WTC11 (cell line): ENCODE measurements at regions not wholly inside any gene's neighbourhood (a gene's known extent, or its start where the extent isn't known, plus 50 kb on each side); places are given as distances from the start of the nearest gene placed in this dataset.

Experiments used
- ATAC-seq: fragments of 200-7000 bp; cut with Tn5 transposase; 2 replicates; pipeline ENCODE4 v1.10.0; 2021; ENCODE audit warnings: mild to moderate bottlenecking, moderate library complexity
- CTCF ChIA-PET: fragments of 300-600 bp; sonication (Branson Sonifier 250); formaldehyde crosslinking; loops from one replicate; lab custom pipeline; 2021; ENCODE audit warnings: antibody characterized with exemption; lab: Charles Lee
- POLR2A ChIA-PET: fragments of 350-600 bp; sonication (Branson Sonifier 250); formaldehyde crosslinking; loops from one replicate; lab custom pipeline; 2021; ENCODE audit warnings: antibody characterized with exemption; lab: Charles Lee
- DNase-seq: peaks from one replicate; pipeline ENCODE4 v3.0.0; 2021; ENCODE audit warnings: low spot score
- H3K27ac Mint-ChIP-seq: 2 replicates; pipeline ENCODE4 v1.8.0; 2021; ENCODE audit warnings: mixed read lengths
- H3K27me3 Mint-ChIP-seq: 2 replicates; pipeline ENCODE4 v1.8.0; 2021; ENCODE audit warnings: low read depth, mild to moderate bottlenecking, moderate library complexity, mixed read lengths
- H3K36me3 Mint-ChIP-seq: 2 replicates; pipeline ENCODE4 v1.8.0; 2021; ENCODE audit warnings: mixed read lengths
- H3K4me1 Mint-ChIP-seq: 2 replicates; pipeline ENCODE4 v1.8.0; 2022; ENCODE audit warnings: mixed read lengths
- H3K4me3 Mint-ChIP-seq: 2 replicates; pipeline ENCODE4 v1.8.0; 2021; ENCODE audit warnings: mild to moderate bottlenecking, moderate library complexity, mixed read lengths
- H3K9me3 Mint-ChIP-seq: 2 replicates; pipeline ENCODE4 v1.8.0; 2021; ENCODE audit warnings: mixed read lengths
- CBFB ChIP-seq: sonication (generic); formaldehyde crosslinking; IDR thresholded peaks from 2 replicates; pipeline ENCODE4 v1.8.1; 2022; ENCODE audit warnings: mild to moderate bottlenecking, low read depth, missing genetic modification reagents
- CREB1 ChIP-seq: sonication (generic); formaldehyde crosslinking; IDR thresholded peaks from 2 replicates; pipeline ENCODE4 v1.8.0; 2023; ENCODE audit warnings: mild to moderate bottlenecking, missing genetic modification reagents
- E2F5 ChIP-seq: sonication (generic); formaldehyde crosslinking; IDR thresholded peaks from 2 replicates; pipeline ENCODE4 v1.8.1; 2022; ENCODE audit warnings: mild to moderate bottlenecking, moderate library complexity, missing genetic modification reagents
- ESRRA ChIP-seq: sonication (generic); formaldehyde crosslinking; IDR thresholded peaks from 2 replicates; pipeline ENCODE4 v1.8.1; 2022; ENCODE audit warnings: mild to moderate bottlenecking, missing genetic modification reagents, borderline replicate concordance
- ETV6 ChIP-seq: sonication (generic); formaldehyde crosslinking; IDR thresholded peaks from 2 replicates; pipeline ENCODE4 v1.8.1; 2022; ENCODE audit warnings: mild to moderate bottlenecking, missing genetic modification reagents
- JAZF1 ChIP-seq: fragments of 250-450 bp; sonication (Bioruptor Pico); IDR thresholded peaks from 2 replicates; pipeline ENCODE4 v1.9.0; 2021; ENCODE audit warnings: moderate library complexity, mild to moderate bottlenecking, inconsistent platforms
- JUN ChIP-seq: sonication (generic); formaldehyde crosslinking; IDR thresholded peaks from 2 replicates; pipeline ENCODE4 v1.8.0; 2023; ENCODE audit warnings: mild to moderate bottlenecking, missing genetic modification reagents
- NFE2L1 ChIP-seq: sonication (generic); formaldehyde crosslinking; IDR thresholded peaks from 2 replicates; pipeline ENCODE4 v1.8.1; 2023; ENCODE audit warnings: missing genetic modification reagents
- NFYB ChIP-seq: sonication (generic); formaldehyde crosslinking; conservative IDR thresholded peaks from 2 replicates; pipeline ENCODE4 v1.8.0; 2022; ENCODE audit warnings: low read depth, missing genetic modification reagents
- OVOL2 ChIP-seq: fragments of 250-450 bp; sonication (Bioruptor Pico); IDR thresholded peaks from 2 replicates; pipeline ENCODE4 v1.9.0; 2021; ENCODE audit warnings: mild to moderate bottlenecking, borderline replicate concordance
- PREB ChIP-seq: sonication (generic); formaldehyde crosslinking; IDR thresholded peaks from 2 replicates; pipeline ENCODE4 v1.8.1; 2022; ENCODE audit warnings: mild to moderate bottlenecking, missing genetic modification reagents, moderate library complexity, borderline replicate concordance
- PRRX2 ChIP-seq: fragments of 250-450 bp; sonication (Bioruptor Pico); IDR thresholded peaks from 2 replicates; pipeline ENCODE4 v1.8.0; 2021; ENCODE audit warnings: mild to moderate bottlenecking
- SMAD3 ChIP-seq: sonication (generic); formaldehyde crosslinking; IDR thresholded peaks from 2 replicates; pipeline ENCODE4 v1.8.0; 2022; ENCODE audit warnings: missing genetic modification reagents, mild to moderate bottlenecking, borderline replicate concordance
- SMAD4 ChIP-seq: sonication (generic); formaldehyde crosslinking; IDR thresholded peaks from 2 replicates; pipeline ENCODE4 v1.8.0; 2022; ENCODE audit warnings: mild to moderate bottlenecking, missing genetic modification reagents
- SP1 ChIP-seq: sonication (generic); formaldehyde crosslinking; conservative IDR thresholded peaks from 2 replicates; pipeline ENCODE4 v1.8.1; 2022; ENCODE audit warnings: missing genetic modification reagents
- ZBTB43 ChIP-seq: sonication (generic); formaldehyde crosslinking; IDR thresholded peaks from 2 replicates; pipeline ENCODE4 v1.8.1; 2023; ENCODE audit warnings: mild to moderate bottlenecking, missing genetic modification reagents
- ZMAT4 ChIP-seq: fragments of 250-450 bp; sonication (Bioruptor Pico); IDR thresholded peaks from 2 replicates; pipeline ENCODE4 v1.9.0; 2021; ENCODE audit warnings: mild to moderate bottlenecking
- ZNF121 ChIP-seq: sonication (generic); formaldehyde crosslinking; IDR thresholded peaks from 2 replicates; pipeline ENCODE4 v1.8.0; 2023; ENCODE audit warnings: missing genetic modification reagents
- ZNF263 ChIP-seq: sonication (generic); formaldehyde crosslinking; IDR thresholded peaks from 2 replicates; pipeline ENCODE4 v1.8.1; 2022; ENCODE audit warnings: low read depth, mild to moderate bottlenecking, moderate library complexity, missing genetic modification reagents
- TF ChIP-seq, protein P1 (sequence below): fragments of 250-450 bp; sonication (Bioruptor Pico); IDR thresholded peaks from 2 replicates; pipeline ENCODE4 v2.1.2; 2022; ENCODE audit warnings: mild to moderate bottlenecking, moderate library complexity
- TF ChIP-seq, protein P2 (sequence below): fragments of 250-450 bp; sonication (Bioruptor Pico); IDR thresholded peaks from 2 replicates; pipeline ENCODE4 v1.9.0; 2021; ENCODE audit warnings: mild to moderate bottlenecking
- TF ChIP-seq, protein P3 (sequence below): sonication (generic); formaldehyde crosslinking; IDR thresholded peaks from 2 replicates; pipeline ENCODE4 v1.8.1; 2022; ENCODE audit warnings: low read depth, missing genetic modification reagents, borderline replicate concordance
- TF ChIP-seq, protein P4 (sequence below): sonication (generic); formaldehyde crosslinking; IDR thresholded peaks from 2 replicates; pipeline ENCODE4 v1.8.0; 2022; ENCODE audit warnings: mild to moderate bottlenecking, missing genetic modification reagents
- TF ChIP-seq, protein P5 (sequence below): sonication (generic); formaldehyde crosslinking; IDR thresholded peaks from 2 replicates; pipeline ENCODE4 v1.8.0; 2022; ENCODE audit warnings: mild to moderate bottlenecking, missing genetic modification reagents

- no peak overlapping the region for H3K4me3 Mint-ChIP-seq
- no peaks in the 10 kb centered on the region for H3K36me3 Mint-ChIP-seq
- ATAC-seq (peak; percentile 70), DNase-seq (no peak)
- H3K9me3 Mint-ChIP-seq = peaks cover 14% of the 10 kb centered on the region
- H3K27ac Mint-ChIP-seq = no peak overlapping the region
- ChIA-PET CTCF (interaction anchor here (2.0 kb wide), 1 partner anchor 98 kb away, joined by 14 read pairs; no protein-coding TSS in a partner anchor), POLR2A (no interaction called here)
- H3K27me3 Mint-ChIP-seq = no peaks in the 10 kb centered on the region
- H3K4me1 Mint-ChIP-seq = no peaks in the 10 kb centered on the region
- TF ChIP-seq JAZF1 (CRISPR knock-in tag) (no peak), ZMAT4 (CRISPR knock-in tag) (no peak), SMAD3 (no peak), NFE2L1 (CRISPR knock-in tag) (no peak), JUN (CRISPR knock-in tag) (no peak)
- TF ChIP-seq, protein P1, sequence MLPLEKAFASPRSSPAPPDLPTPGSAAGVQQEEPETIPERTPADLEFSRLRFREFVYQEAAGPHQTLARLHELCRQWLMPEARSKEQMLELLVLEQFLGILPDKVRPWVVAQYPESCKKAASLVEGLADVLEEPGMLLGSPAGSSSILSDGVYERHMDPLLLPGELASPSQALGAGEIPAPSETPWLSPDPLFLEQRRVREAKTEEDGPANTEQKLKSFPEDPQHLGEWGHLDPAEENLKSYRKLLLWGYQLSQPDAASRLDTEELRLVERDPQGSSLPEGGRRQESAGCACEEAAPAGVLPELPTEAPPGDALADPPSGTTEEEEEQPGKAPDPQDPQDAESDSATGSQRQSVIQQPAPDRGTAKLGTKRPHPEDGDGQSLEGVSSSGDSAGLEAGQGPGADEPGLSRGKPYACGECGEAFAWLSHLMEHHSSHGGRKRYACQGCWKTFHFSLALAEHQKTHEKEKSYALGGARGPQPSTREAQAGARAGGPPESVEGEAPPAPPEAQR (CRISPR knock-in tag) = no peak
These were observed 99.7 kb upstream of the MAN2A1 start for GRCh38 chr5:109589986-109590385.

GRCh38 chr5:109589239-109589638, 100.5 kb upstream of the MAN2A1 start:
- ChIA-PET POLR2A (no interaction called here), CTCF (no interaction called here)
- Mint-ChIP-seq H3K4me3 (no peak overlapping the region), H3K27ac (no peak overlapping the region), H3K36me3 (no peaks in the 10 kb centered on the region), H3K4me1 (no peaks in the 10 kb centered on the region), H3K9me3 (peaks cover 14% of the 10 kb centered on the region), H3K27me3 (no peaks in the 10 kb centered on the region)
- DNase-seq (no peak), ATAC-seq (no peak)
- TF ChIP-seq CBFB (CRISPR knock-in tag) = no peak
- no peak for TF ChIP-seq ZNF121 (CRISPR knock-in tag)
- no peak for TF ChIP-seq ESRRA (CRISPR knock-in tag)
- TF ChIP-seq ZNF263 (CRISPR knock-in tag) = no peak
- TF ChIP-seq, protein P2, sequence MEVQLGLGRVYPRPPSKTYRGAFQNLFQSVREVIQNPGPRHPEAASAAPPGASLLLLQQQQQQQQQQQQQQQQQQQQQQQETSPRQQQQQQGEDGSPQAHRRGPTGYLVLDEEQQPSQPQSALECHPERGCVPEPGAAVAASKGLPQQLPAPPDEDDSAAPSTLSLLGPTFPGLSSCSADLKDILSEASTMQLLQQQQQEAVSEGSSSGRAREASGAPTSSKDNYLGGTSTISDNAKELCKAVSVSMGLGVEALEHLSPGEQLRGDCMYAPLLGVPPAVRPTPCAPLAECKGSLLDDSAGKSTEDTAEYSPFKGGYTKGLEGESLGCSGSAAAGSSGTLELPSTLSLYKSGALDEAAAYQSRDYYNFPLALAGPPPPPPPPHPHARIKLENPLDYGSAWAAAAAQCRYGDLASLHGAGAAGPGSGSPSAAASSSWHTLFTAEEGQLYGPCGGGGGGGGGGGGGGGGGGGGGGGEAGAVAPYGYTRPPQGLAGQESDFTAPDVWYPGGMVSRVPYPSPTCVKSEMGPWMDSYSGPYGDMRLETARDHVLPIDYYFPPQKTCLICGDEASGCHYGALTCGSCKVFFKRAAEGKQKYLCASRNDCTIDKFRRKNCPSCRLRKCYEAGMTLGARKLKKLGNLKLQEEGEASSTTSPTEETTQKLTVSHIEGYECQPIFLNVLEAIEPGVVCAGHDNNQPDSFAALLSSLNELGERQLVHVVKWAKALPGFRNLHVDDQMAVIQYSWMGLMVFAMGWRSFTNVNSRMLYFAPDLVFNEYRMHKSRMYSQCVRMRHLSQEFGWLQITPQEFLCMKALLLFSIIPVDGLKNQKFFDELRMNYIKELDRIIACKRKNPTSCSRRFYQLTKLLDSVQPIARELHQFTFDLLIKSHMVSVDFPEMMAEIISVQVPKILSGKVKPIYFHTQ (CRISPR knock-in tag) = no peak
- no peak for TF ChIP-seq CREB1 (CRISPR knock-in tag)
- no peak for TF ChIP-seq SP1
- TF ChIP-seq PRRX2 (CRISPR knock-in tag) = no peak
- no peak for TF ChIP-seq NFYB (CRISPR knock-in tag)
- no peak for TF ChIP-seq PREB (CRISPR knock-in tag)
- no peak for TF ChIP-seq SMAD4 (CRISPR knock-in tag)
- TF ChIP-seq OVOL2 (CRISPR knock-in tag) = no peak
- TF ChIP-seq, protein P3, sequence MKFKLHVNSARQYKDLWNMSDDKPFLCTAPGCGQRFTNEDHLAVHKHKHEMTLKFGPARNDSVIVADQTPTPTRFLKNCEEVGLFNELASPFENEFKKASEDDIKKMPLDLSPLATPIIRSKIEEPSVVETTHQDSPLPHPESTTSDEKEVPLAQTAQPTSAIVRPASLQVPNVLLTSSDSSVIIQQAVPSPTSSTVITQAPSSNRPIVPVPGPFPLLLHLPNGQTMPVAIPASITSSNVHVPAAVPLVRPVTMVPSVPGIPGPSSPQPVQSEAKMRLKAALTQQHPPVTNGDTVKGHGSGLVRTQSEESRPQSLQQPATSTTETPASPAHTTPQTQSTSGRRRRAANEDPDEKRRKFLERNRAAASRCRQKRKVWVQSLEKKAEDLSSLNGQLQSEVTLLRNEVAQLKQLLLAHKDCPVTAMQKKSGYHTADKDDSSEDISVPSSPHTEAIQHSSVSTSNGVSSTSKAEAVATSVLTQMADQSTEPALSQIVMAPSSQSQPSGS = no peak
- TF ChIP-seq ETV6 (CRISPR knock-in tag) = no peak
- TF ChIP-seq, protein P4, sequence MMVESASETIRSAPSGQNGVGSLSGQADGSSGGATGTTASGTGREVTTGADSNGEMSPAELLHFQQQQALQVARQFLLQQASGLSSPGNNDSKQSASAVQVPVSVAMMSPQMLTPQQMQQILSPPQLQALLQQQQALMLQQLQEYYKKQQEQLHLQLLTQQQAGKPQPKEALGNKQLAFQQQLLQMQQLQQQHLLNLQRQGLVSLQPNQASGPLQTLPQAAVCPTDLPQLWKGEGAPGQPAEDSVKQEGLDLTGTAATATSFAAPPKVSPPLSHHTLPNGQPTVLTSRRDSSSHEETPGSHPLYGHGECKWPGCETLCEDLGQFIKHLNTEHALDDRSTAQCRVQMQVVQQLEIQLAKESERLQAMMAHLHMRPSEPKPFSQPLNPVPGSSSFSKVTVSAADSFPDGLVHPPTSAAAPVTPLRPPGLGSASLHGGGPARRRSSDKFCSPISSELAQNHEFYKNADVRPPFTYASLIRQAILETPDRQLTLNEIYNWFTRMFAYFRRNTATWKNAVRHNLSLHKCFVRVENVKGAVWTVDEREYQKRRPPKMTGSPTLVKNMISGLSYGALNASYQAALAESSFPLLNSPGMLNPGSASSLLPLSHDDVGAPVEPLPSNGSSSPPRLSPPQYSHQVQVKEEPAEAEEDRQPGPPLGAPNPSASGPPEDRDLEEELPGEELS = no peak
- TF ChIP-seq ZBTB43 (CRISPR knock-in tag) = no peak
- no peak for TF ChIP-seq E2F5 (CRISPR knock-in tag)
- TF ChIP-seq, protein P5, sequence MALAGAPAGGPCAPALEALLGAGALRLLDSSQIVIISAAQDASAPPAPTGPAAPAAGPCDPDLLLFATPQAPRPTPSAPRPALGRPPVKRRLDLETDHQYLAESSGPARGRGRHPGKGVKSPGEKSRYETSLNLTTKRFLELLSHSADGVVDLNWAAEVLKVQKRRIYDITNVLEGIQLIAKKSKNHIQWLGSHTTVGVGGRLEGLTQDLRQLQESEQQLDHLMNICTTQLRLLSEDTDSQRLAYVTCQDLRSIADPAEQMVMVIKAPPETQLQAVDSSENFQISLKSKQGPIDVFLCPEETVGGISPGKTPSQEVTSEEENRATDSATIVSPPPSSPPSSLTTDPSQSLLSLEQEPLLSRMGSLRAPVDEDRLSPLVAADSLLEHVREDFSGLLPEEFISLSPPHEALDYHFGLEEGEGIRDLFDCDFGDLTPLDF = no peak
